GM06990 (cell line): ENCODE measurements at regions not wholly inside any gene's neighbourhood (a gene's known extent, or its start where the extent isn't known, plus 50 kb on each side); places are given as distances from the start of the nearest gene placed in this dataset.

Source experiments
- DNase-seq: peaks from one replicate; pipeline ENCODE4 v3.0.0-alpha.2; 2011; ENCODE audit not compliant: insufficient read length; ENCODE audit errors: extremely low read depth
- H3K27me3 ChIP-seq: replicated peaks from 2 replicates; pipeline ENCODE4 v1.6.0; 2011; ENCODE audit warnings: low read length; ENCODE audit not compliant: control insufficient read depth, insufficient read depth
- H3K36me3 ChIP-seq: 2 replicates; pipeline ENCODE4 v1.5.1; 2011; ENCODE audit warnings: low read length; ENCODE audit not compliant: control insufficient read depth, insufficient read depth
- H3K4me3 ChIP-seq: replicated peaks from 2 replicates; pipeline ENCODE4 v1.5.1; 2011; ENCODE audit warnings: low read depth, mild to moderate bottlenecking, control low read depth, low read length
- TF ChIP-seq, protein P1 (sequence below): IDR thresholded peaks from 2 replicates; pipeline ENCODE4 v1.5.1; 2011; ENCODE audit warnings: low read length, control low read depth, mild to moderate bottlenecking, inconsistent platforms; ENCODE audit not compliant: insufficient read depth, poor library complexity, severe bottlenecking

DNA sequence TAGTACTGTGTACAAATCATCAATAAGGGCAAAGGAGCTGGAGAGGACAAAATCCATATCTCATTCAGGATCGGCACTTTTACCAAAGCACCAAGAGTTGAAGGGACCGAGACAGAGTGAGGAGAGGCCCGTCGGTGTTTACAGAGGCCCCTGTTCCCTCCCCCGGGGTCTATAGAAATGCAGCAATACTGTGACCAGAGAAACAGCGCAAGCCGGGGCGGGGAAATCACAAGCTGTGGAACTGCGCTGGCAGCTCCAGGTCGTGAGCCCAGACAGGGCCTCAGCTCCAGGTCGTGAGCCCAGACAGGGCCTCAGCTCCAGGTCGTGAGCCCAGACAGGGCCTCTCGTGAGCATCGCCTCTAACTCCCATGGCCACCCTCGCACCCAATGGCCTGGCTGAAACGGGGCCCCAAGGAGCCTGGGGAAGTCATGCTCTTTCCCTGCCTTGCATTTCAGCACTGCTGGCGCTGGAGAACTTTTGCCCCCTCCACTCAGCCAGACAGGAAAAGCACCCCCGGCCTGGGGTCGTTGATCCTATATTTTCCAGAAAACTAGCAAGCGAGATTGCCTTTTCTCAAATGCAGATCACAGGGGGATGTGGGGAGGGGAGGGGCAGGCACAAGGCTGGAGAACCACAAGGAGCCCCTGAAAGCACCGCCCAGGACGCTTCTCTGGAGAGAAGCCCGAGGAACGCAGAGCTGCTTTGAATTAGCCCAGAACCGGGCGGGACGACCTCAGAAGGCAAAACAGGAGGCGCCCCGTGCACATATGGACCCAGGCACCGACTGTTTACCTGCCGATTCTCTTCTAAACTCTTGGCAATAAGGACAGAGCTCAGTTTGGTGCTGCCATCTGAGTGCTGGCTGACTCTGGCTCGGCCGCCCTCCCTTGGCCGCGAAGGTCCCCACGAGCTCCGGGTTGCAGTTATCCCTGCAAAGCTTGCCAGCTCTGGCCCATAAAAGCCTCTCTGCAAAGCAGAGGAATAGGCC is 223.7 kb downstream of the ACKR3 start:
- DNase-seq = no peak
- TF ChIP-seq, protein P1, sequence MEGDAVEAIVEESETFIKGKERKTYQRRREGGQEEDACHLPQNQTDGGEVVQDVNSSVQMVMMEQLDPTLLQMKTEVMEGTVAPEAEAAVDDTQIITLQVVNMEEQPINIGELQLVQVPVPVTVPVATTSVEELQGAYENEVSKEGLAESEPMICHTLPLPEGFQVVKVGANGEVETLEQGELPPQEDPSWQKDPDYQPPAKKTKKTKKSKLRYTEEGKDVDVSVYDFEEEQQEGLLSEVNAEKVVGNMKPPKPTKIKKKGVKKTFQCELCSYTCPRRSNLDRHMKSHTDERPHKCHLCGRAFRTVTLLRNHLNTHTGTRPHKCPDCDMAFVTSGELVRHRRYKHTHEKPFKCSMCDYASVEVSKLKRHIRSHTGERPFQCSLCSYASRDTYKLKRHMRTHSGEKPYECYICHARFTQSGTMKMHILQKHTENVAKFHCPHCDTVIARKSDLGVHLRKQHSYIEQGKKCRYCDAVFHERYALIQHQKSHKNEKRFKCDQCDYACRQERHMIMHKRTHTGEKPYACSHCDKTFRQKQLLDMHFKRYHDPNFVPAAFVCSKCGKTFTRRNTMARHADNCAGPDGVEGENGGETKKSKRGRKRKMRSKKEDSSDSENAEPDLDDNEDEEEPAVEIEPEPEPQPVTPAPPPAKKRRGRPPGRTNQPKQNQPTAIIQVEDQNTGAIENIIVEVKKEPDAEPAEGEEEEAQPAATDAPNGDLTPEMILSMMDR = no peak

DNA sequence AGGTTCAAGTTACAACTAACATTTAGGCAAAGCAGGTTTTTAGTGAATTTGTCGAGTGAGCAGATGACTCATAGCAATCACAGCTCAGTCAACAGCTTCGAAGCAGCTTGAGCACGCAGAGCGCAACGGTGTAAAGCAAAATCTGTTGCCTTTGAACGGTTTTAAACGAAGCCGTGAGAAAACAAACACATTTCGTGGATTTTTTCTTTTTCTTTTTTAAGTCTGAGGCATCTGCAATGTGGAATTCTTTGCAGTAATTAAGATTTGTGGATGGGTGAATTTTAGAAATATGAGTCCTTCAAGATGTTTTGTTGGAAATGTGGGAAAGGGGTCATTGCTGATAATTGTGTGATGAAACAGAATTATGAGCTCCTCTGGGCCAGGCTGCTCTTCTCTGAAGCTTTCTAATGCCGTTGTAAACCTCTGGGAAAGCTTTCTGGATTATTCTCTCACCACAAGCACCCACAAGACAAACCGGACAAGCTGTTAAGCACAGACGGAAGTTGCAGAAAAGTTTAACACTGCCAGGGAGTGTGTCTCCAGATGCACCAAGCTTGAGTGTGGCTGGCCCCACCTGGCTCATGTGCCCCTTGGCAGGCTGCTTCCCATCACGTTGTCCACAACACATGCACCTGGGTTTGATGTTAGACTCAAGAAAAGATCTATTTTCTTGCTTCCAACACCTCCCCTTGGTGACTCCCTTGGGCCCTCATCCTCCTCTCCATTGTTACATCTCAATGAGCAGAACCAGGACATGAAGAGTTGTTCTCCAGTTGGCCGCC is 224.7 kb downstream of the ACKR3 start:
- TF ChIP-seq, protein P1 = no peak
- Histone ChIP-seq H3K4me3 (no peak overlapping the region), H3K36me3 (no peaks in the 10 kb centered on the region), H3K27me3 (no peaks in the 10 kb centered on the region; the same call in 1 of the 2 replicates)
- no peak for DNase-seq

More for the DNA sequence above, 223.7 kb downstream of the ACKR3 start:
- no peaks in the 10 kb centered on the region for H3K36me3 ChIP-seq
- H3K27me3 ChIP-seq = no peaks in the 10 kb centered on the region; the same call in 1 of the 2 replicates
- no peak overlapping the region for H3K4me3 ChIP-seq

DNA sequence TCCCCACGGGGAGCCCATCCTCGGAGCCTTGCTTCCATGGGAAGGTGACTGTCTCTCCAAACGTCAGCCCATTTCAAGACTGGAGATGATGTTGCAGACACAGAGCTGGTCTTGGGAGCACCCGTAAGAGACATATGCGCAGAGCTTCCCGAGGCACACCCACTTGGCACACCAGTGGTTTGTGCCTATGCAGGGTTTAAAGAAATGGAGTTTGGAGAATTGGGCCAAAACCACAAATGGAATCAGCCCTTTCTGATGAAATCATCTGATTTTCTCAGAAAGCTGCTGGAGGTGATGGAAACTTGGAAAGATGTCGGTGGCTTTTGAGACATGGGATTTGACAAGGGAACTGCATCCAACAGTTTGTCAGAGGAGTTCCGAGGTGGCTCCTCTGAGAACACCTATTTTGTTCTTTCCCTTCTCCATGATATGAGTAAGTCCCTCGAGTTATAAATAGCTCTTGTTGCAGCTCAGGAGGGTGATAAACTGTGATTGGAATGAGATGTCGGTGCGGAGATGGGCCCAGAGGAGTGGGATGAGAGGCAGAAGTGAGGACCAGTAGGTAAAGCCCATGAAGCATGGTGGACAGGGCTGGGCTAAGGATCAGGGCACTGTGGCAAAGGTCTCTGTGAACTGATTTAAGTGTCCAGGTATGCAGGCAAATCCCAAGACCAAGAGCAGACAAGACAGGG is 225.7 kb downstream of the ACKR3 start:
- Histone ChIP-seq H3K27me3 (no peaks in the 10 kb centered on the region), H3K4me3 (no peak overlapping the region), H3K36me3 (no peaks in the 10 kb centered on the region)
- TF ChIP-seq, protein P1 = no peak
- DNase-seq = no peak

DNA sequence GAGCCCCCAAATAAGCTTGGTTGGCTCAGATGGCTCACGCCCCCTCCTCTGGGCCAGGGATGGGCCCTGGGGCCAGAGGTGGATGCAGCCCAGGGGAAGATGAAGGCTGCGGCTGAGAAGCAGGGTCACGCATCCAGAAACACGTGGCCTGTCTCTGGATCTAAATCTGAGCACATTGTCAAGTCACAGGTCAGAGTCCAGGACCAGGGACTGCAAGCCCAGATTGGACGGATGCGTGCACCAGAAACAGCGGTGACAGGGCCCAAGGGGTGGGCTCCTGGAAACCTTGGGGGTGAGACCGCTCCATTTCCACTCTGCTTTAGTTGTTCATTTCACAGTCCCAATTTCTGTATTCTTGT is 226.2 kb downstream of the ACKR3 start:
- TF ChIP-seq, protein P1 = no peak
- no peaks in the 10 kb centered on the region for H3K36me3 ChIP-seq

DNA sequence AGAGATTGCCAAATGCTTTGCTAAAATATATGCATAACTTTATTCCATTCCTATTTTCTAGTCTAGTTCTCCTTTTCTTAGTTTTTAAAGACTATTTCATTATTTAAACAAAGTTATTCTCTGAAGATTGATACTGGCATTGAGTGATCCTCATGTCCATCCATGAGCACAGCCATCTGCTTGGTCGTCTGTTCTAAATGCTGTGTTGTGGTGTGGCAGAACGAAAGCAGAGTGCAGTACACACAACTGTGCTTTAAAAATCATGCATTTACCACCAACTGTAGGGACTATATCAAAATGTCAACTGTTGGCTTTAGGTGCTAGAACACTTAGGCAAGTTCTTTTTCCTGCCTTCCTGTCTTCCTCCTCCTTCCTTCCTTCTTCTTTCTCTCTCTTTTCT is 226.6 kb downstream of the ACKR3 start:
- TF ChIP-seq, protein P1 = no peak
- Histone ChIP-seq H3K36me3 (no peaks in the 10 kb centered on the region), H3K27me3 (no peaks in the 10 kb centered on the region), H3K4me3 (no peak overlapping the region)
- DNase-seq = no peak

More for the DNA sequence above, 226.2 kb downstream of the ACKR3 start:
- Histone ChIP-seq H3K27me3 (no peaks in the 10 kb centered on the region), H3K4me3 (no peak overlapping the region)
- no peak for DNase-seq
